ENCODE measurements at regions not wholly inside any gene's neighbourhood (a gene's known extent, or its start where the extent isn't known, plus 50 kb on each side); places are given as distances from the start of the nearest gene placed in this dataset.

DNA sequence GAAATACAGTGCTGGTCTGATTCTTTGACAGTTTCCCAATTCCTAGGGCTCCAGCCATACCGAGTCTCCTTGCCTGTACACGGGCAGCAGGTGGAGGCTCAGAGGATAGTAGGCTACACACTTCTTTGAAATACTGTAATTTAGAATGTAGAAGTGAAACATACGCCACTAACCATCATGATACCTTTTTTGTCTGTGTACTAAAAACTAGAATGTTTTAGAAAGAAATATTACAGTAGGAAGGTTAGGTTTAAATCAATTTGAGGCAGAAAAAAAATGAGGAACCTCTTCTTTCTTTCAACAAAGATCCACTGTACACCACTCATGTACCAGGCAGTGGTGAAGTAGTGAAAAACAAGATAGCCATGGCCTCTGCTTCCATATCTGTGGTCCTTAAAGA lies 354.7 kb downstream of the MCTP2 start:
- no peaks in the 10 kb centered on the region for H3K27me3 ChIP-seq (ENCODE audit: control insufficient read depth, insufficient read depth, low read length)
- no peak overlapping the region for H3K4me3 ChIP-seq (ENCODE audit: insufficient read depth, low read depth, low read length)
- no peaks in the 10 kb centered on the region for H3K36me3 ChIP-seq (replicated peaks; ENCODE audit: control insufficient read depth, insufficient read depth, low read length)
- no peak for DNase-seq

DNA sequence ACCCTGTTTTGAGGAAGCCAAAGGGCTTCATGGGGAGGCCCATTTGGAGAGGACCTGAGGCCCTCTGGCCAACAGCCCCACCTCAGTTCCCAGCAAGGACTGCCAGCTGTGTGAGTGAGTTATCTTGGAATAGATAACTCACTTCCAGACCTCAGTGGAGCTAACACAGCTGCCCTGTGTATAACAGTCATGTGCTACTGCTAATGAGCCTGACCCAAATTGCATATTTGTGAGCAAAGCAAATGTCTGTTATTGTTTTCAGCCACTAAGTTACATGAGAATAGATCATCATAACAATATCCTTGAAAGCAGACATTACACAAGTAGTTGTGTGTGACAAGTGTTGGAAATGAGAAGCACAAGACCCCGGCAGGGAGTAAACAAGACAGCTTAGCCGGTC lies 355.8 kb downstream of the MCTP2 start:
- Histone ChIP-seq H3K27me3 (ENCODE audit: control insufficient read depth, insufficient read depth, low read length) (no peaks in the 10 kb centered on the region), H3K4me3 (ENCODE audit: insufficient read depth, low read depth, low read length) (no peak overlapping the region), H3K36me3 (replicated peaks; ENCODE audit: control insufficient read depth, insufficient read depth, low read length) (no peaks in the 10 kb centered on the region)
- DNase-seq = no peak

DNA sequence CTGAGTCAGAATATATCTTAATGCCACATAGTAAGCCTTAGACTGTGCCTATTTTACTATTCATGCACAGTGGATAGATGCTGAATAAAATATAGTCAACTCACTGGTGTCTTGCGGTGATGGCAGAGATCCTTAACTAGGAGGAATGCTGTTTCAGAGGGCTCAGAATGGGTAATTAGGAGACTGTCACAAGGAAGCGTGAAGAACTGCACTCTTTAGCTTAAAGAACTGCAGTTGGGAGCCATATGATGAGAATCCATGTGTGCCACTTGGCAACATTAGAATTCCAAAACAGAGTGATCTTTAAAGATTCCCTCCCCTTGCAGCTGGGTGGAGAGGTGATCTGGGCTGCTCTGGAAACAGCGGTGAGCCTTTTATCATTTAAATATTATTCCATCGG lies 357.6 kb downstream of the MCTP2 start:
- no peaks in the 10 kb centered on the region for H3K36me3 ChIP-seq (replicated peaks; ENCODE audit: control insufficient read depth, insufficient read depth, low read length)
- no peak overlapping the region for H3K4me3 ChIP-seq (ENCODE audit: insufficient read depth, low read depth, low read length)
- no peak for DNase-seq
- H3K27me3 ChIP-seq (ENCODE audit: control insufficient read depth, insufficient read depth, low read length) = no peaks in the 10 kb centered on the region

DNA sequence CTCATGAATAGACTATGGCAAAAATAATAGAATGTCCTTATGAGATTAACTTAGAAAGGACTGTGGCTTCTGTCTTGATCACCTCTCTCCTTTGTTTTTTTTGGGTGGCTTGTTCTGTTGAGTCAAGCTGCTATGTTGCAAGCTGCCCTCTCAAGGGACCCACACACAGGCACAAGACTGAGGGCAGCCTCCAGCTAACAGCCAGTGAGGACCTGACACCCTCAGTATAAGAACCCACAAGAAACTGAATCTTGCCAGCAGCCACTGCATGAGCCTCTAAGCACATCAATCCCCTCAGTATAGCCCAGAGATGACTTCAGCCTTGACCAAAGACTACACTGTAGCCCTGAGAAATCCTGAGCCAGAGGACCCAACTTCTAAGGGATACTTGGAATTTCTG lies 361.1 kb downstream of the MCTP2 start:
- no peak overlapping the region for H3K4me3 ChIP-seq (ENCODE audit: insufficient read depth, low read depth, low read length)
- no peaks in the 10 kb centered on the region for H3K27me3 ChIP-seq (ENCODE audit: control insufficient read depth, insufficient read depth, low read length)
- DNase-seq = no peak
- H3K36me3 ChIP-seq (replicated peaks; ENCODE audit: control insufficient read depth, insufficient read depth, low read length) = no peaks in the 10 kb centered on the region

DNA sequence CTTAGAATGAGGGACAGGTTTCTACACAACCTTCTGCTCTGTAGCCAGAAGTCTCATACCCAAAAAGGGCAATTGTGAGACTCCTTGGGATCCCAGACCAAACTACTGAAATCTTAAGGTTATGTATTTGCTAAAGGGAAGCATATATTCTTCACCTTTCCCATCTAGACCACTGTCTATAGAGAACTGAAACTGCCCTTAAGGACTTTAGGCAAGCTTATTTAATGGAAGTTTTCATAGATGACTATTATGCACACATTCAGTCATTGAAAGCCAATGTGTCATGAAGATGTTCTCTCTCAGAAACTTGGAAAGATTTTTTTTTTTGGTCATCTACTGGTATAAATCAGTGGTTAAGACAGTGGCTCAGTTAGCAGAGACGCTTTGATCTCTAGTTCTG lies 365.3 kb downstream of the MCTP2 start:
- no peak for DNase-seq
- no peaks in the 10 kb centered on the region for H3K27me3 ChIP-seq (ENCODE audit: control insufficient read depth, insufficient read depth, low read length)
- H3K4me3 ChIP-seq (ENCODE audit: insufficient read depth, low read depth, low read length) = no peak overlapping the region
- H3K36me3 ChIP-seq (replicated peaks; ENCODE audit: control insufficient read depth, insufficient read depth, low read length) = no peaks in the 10 kb centered on the region

DNA sequence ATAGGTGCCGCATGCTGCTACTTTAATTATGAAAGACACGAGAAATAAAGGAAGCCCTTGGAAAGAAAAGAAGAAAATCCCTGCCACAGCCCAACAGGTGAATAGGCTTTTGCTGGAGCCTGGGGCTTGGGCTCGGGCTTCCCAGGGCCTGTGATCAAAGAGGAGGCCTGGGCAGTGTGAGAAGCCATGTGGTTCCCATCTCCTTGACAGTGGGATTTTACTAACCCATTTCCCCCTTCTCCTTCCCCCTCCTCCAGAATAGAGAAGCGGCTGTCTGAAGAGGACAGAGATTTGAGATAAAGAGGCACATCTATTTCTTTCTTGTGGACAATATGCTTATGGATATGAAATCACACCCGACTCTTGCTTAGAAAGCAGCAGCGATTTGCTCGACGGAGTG lies 369.1 kb downstream of the MCTP2 start:
- Histone ChIP-seq H3K27me3 (ENCODE audit: control insufficient read depth, insufficient read depth, low read length) (no peaks in the 10 kb centered on the region), H3K36me3 (replicated peaks; ENCODE audit: control insufficient read depth, insufficient read depth, low read length) (no peaks in the 10 kb centered on the region), H3K4me3 (ENCODE audit: insufficient read depth, low read depth, low read length) (no peak overlapping the region)
- DNase-seq = no peak

DNA sequence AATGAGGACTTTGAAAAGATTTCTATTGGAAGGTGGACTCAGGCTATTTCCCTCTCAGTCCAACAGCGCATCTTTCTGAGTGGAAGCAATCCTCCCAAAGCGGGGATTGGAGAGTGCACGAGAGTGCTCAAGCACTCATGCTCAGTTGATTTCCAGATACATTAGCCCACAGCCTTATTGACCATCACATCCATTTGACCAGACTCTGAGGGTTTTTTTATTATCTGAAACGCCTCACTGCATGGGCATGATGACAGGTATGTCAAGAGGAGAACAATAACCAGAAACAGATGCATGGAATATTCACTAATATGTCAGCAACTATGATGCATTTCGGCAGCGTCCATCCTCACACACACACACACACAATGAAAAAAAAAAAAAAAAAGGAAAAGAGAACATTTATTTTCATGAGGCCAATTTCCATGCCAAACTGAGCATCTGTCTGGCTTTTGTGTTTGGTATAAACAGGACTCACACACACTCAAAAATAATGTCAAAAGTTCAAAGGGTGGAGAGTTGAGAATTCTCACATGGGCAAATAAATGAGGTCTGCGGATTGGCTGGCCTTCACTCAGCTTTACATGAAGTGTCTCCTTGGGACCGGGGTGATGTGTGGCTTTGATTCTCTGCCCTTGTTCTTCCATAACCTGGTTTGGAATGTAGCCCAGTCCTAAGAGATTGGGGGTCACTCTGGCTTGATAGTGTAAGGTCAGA lies 371.6 kb downstream of the MCTP2 start:
- no peak overlapping the region for H3K4me3 ChIP-seq (ENCODE audit: insufficient read depth, low read depth, low read length)

DNA sequence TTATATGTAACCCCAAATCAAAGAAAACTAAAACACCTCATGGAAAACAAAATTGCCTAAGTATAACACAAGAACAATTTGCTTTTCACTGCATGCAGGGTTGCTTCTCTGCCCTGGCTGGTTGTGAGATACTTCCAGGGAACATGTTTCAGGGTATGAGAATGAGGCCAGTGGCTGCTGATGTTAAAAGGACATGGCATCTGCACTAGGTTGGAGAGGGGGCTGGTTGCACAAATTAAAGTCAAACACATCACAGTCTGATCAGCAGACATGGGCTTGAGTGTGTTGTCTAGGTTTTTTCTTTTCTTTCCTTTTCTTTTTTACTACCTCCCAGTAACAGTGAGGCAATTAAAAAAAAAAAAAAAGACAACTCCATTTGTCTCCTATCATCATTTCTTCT lies 374.9 kb downstream of the MCTP2 start:
- Histone ChIP-seq H3K27me3 (ENCODE audit: control insufficient read depth, insufficient read depth, low read length) (no peaks in the 10 kb centered on the region), H3K4me3 (ENCODE audit: insufficient read depth, low read depth, low read length) (no peak overlapping the region), H3K36me3 (replicated peaks; ENCODE audit: control insufficient read depth, insufficient read depth, low read length) (no peaks in the 10 kb centered on the region)
- no peak for DNase-seq

More for the DNA sequence above, 371.6 kb downstream of the MCTP2 start:
- no peak for DNase-seq
- no peaks in the 10 kb centered on the region for H3K36me3 ChIP-seq (replicated peaks; ENCODE audit: control insufficient read depth, insufficient read depth, low read length)
- H3K27me3 ChIP-seq (ENCODE audit: control insufficient read depth, insufficient read depth, low read length) = no peaks in the 10 kb centered on the region

DNA sequence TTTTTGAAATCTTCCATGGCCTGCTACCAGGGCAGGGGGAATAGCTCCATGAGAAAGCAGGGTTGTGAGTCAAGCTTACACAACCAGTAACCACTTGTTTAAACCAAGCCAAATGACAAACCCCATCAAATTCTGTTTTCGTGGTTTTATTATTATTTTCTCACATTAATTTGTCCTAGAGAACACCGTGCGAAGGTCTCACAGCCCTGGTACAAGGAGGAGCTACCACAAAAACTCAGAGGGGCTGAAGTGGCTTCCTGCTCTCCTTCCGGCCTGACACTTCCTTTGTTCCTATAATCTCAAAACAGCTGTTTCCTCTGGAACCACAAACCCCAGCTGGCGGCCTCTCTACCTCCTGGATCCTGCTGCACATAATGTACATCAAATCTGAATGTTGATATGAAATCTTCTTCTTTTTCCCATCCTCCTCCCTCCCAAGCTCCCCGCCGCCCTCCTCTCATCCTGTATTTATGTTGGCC lies 375.9 kb downstream of the MCTP2 start:
- Histone ChIP-seq H3K36me3 (replicated peaks; ENCODE audit: control insufficient read depth, insufficient read depth, low read length) (no peaks in the 10 kb centered on the region), H3K27me3 (ENCODE audit: control insufficient read depth, insufficient read depth, low read length) (no peaks in the 10 kb centered on the region), H3K4me3 (ENCODE audit: insufficient read depth, low read depth, low read length) (no peak overlapping the region)
- DNase-seq = no peak

DNA sequence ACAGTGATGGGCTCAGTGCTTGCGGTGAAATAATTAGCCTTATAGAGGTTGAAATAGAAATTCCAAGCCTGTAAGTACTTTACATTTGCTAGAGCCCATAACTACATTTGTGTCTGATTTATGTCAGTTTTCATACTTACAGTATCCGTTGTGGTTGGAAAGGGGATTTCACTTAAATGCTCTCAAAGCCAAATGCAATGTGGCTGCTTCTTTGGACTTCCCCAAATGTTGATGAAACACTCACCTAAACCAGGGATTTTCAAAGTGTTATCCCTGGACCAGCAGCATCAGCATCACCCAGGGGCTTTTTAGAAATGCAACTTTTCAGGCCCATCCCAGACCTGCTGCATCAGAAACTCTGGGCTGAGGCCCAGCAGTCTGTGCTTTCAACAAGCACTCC lies 378.7 kb downstream of the MCTP2 start:
- H3K36me3 ChIP-seq (replicated peaks; ENCODE audit: control insufficient read depth, insufficient read depth, low read length) = no peaks in the 10 kb centered on the region
- H3K27me3 ChIP-seq (ENCODE audit: control insufficient read depth, insufficient read depth, low read length) = no peaks in the 10 kb centered on the region
- DNase-seq = no peak
- no peak overlapping the region for H3K4me3 ChIP-seq (ENCODE audit: insufficient read depth, low read depth, low read length)

DNA sequence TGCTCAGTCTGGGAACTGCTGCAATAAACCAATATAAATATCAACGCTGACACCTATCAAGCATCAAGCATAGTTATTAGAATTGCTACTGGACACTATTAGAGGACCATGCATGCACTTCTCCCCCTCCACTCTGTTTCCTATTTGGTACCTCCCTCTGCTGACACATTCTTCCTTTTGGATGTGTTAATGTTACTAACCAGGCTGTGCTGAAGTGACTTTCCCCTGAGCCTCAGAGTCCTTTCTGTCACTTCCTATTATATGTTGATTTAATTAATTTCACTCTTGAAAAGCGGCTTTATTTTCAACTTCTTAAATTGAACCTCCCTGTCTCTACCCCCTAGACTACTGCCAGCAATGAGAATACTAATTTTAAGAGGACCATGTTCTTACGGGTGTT lies 379.1 kb downstream of the MCTP2 start:
- H3K36me3 ChIP-seq (replicated peaks; ENCODE audit: control insufficient read depth, insufficient read depth, low read length) = no peaks in the 10 kb centered on the region
- no peaks in the 10 kb centered on the region for H3K27me3 ChIP-seq (ENCODE audit: control insufficient read depth, insufficient read depth, low read length)
- H3K4me3 ChIP-seq (ENCODE audit: insufficient read depth, low read depth, low read length) = no peak overlapping the region
- no peak for DNase-seq

DNA sequence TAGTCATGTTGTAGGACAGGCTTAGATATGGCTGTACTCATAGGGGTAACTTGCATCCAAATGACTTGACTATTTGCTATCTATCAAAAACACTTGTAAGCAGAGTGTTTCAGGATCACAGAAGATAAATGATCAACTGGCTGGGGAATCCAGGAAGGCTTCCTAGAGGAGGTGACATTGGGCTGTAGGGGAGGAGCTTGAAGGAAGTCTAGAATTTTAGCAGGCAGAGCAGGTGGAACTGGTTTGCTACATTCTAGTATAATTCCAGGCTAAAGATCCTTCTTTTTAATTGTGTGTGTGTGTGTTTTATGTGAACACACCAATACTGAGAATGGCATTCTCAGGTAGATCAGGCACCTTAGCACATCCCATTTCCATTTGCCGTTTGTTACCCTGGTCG lies 380.3 kb downstream of the MCTP2 start:
- Histone ChIP-seq H3K36me3 (replicated peaks; ENCODE audit: control insufficient read depth, insufficient read depth, low read length) (no peaks in the 10 kb centered on the region), H3K4me3 (ENCODE audit: insufficient read depth, low read depth, low read length) (no peak overlapping the region), H3K27me3 (ENCODE audit: control insufficient read depth, insufficient read depth, low read length) (no peaks in the 10 kb centered on the region)
- DNase-seq = no peak

DNA sequence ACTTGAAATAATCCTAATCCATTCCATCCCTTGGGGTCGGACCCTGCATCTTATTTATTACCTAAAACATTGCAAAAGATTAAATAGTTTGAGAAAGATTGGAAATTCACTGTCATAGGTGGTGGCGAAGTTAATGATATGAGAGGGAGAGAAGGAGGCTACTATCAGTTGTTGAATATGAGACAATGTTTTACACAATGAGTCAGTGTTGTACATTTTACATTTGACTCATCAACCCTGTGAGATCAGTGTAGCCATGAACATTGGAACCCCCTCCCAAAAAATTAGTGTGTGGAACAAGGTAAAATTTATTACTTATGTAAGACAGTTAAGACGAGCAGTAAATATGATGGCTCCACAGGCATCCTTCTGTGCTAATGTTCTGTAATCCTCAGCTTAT lies 384.3 kb downstream of the MCTP2 start:
- no peaks in the 10 kb centered on the region for H3K27me3 ChIP-seq (ENCODE audit: control insufficient read depth, insufficient read depth, low read length)
- no peak overlapping the region for H3K4me3 ChIP-seq (ENCODE audit: insufficient read depth, low read depth, low read length)
- H3K36me3 ChIP-seq (replicated peaks; ENCODE audit: control insufficient read depth, insufficient read depth, low read length) = no peaks in the 10 kb centered on the region
- DNase-seq = no peak

DNA sequence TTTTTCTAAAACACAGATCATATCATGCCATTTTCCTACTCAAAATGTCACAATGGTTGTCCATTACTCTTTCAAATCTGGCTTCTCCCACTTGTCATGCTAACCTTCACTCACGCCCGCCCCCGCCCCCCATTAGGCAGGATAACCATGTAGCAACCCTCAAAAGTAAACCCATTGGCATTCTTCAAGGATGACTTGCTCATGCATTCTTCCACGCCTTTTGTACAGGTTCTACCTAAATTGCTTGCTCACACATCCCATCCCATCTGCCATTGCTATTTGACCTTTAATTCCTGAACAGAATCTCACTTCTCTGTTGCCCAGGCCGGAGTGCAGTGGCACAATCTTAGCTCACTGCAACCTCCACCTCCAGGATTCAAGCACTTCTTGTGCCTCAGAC lies 389.3 kb downstream of the MCTP2 start:
- H3K36me3 ChIP-seq (replicated peaks; ENCODE audit: control insufficient read depth, insufficient read depth, low read length) = no peaks in the 10 kb centered on the region
- no peaks in the 10 kb centered on the region for H3K27me3 ChIP-seq (ENCODE audit: control insufficient read depth, insufficient read depth, low read length)
- DNase-seq = no peak
- H3K4me3 ChIP-seq (ENCODE audit: insufficient read depth, low read depth, low read length) = no peak overlapping the region

DNA sequence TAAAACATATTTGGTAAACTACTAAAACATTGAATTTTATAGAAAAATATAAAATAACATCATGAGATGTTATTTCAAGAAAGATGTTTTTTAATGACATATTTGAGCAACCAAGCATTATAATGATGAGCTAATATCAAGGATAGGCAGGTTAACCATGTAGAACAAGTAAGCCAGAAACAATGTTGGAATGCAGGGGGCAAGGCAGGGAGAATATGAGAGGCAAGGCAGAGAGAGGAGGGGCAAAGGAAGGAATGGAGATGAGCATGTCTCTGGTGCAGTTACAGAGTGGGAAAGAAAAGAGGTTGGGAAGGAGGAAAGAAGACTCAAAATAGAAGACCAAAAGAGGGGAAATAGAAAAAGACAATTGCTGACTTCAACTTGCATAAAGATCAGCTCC lies 390.4 kb downstream of the MCTP2 start:
- H3K4me3 ChIP-seq (ENCODE audit: insufficient read depth, low read depth, low read length) = no peak overlapping the region
- DNase-seq = no peak
- H3K27me3 ChIP-seq (ENCODE audit: control insufficient read depth, insufficient read depth, low read length) = no peaks in the 10 kb centered on the region
- H3K36me3 ChIP-seq (replicated peaks; ENCODE audit: control insufficient read depth, insufficient read depth, low read length) = no peaks in the 10 kb centered on the region

DNA sequence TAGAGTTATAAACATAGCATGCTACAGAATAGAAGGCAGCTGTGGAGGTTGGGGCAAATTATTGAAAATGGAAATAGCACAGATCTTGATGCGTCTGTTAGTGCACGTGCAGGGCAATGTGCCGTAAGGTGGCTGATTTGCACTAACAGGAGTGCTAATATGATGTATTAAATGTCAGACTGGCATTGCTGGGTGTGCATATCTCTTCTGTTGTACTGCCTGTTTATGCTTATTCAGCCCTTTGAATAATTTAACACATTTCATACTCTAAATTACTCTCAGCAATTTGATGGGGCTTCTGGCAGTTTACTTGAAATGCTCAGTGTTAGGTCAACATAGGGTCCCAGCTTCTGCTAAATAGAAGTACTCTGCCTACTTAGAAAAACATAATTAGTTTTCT lies 395.6 kb downstream of the MCTP2 start:
- no peak overlapping the region for H3K4me3 ChIP-seq (ENCODE audit: insufficient read depth, low read depth, low read length)
- H3K27me3 ChIP-seq (ENCODE audit: control insufficient read depth, insufficient read depth, low read length) = no peaks in the 10 kb centered on the region
- DNase-seq = no peak
- H3K36me3 ChIP-seq (replicated peaks; ENCODE audit: control insufficient read depth, insufficient read depth, low read length) = no peaks in the 10 kb centered on the region
